ENCODE measurements at regions not wholly inside any gene's neighbourhood (a gene's known extent, or its start where the extent isn't known, plus 50 kb on each side); places are given as distances from the start of the nearest gene placed in this dataset.
"Not testable (repeated sequence)": the region's sequence is repeated elsewhere in the genome, so short reads cannot be mapped to it uniquely, and the experiment has no call there.

GRCh38 chr19:30959011-30959410 is 390.2 kb downstream of the TSHZ3 start:
- no peak for TF ChIP-seq SNAI2 (CRISPR knock-in tag; IDR thresholded peaks at IDR 0.05)
- TF ChIP-seq ZNF565 (CRISPR knock-in tag; conservative IDR thresholded peaks at IDR 0.05; ENCODE audit: low read depth) = no peak
- TF ChIP-seq ZFP30 (CRISPR knock-in tag; IDR thresholded peaks at IDR 0.05) = no peak
- no peak for TF ChIP-seq BACH2 (CRISPR knock-in tag; IDR thresholded peaks at IDR 0.05; ENCODE audit: borderline replicate concordance)
- TF ChIP-seq ISL1 (CRISPR knock-in tag; IDR thresholded peaks at IDR 0.05) = no peak
- no peak for TF ChIP-seq CSRNP3 (CRISPR knock-in tag; IDR thresholded peaks at IDR 0.05)
- no peak for TF ChIP-seq TCF4 (CRISPR knock-in tag; IDR thresholded peaks at IDR 0.05; ENCODE audit: borderline replicate concordance)
- TF ChIP-seq ARNTL (CRISPR knock-in tag; IDR thresholded peaks at IDR 0.05; ENCODE audit: borderline replicate concordance, low read depth) = no peak
- no peak for TF ChIP-seq GLIS3 (CRISPR knock-in tag; IDR thresholded peaks at IDR 0.05)
- no peak for TF ChIP-seq TOX (CRISPR knock-in tag; IDR thresholded peaks at IDR 0.05; ENCODE audit: borderline replicate concordance)
- TF ChIP-seq PPARA (CRISPR knock-in tag; IDR thresholded peaks at IDR 0.05; ENCODE audit: borderline replicate concordance) = no peak
- ATAC-seq = no peak

GRCh38 chr19:30955112-30956104 is 393.8 kb downstream of the TSHZ3 start:
- no peak for TF ChIP-seq TOX (CRISPR knock-in tag; IDR thresholded peaks at IDR 0.05; ENCODE audit: borderline replicate concordance)
- TF ChIP-seq ZFP30 (CRISPR knock-in tag; IDR thresholded peaks at IDR 0.05) = no peak
- TF ChIP-seq OSR1 (CRISPR knock-in tag; IDR thresholded peaks at IDR 0.05) = no peak
- no peak for TF ChIP-seq GLIS3 (CRISPR knock-in tag; IDR thresholded peaks at IDR 0.05)
- TF ChIP-seq ZNF70 (CRISPR knock-in tag; IDR thresholded peaks at IDR 0.05) = no peak
- no peak for TF ChIP-seq CREB5 (CRISPR knock-in tag; IDR thresholded peaks at IDR 0.05; ENCODE audit: low read depth)
- TF ChIP-seq PATZ1 (CRISPR knock-in tag; IDR thresholded peaks at IDR 0.05; ENCODE audit: borderline replicate concordance) = no peak
- TF ChIP-seq POU6F1 (CRISPR knock-in tag; IDR thresholded peaks at IDR 0.05; ENCODE audit: borderline replicate concordance, low read depth) = no peak
- TF ChIP-seq SNAI2 (CRISPR knock-in tag; IDR thresholded peaks at IDR 0.05) = no peak
- no peak for TF ChIP-seq CSDC2 (CRISPR knock-in tag; IDR thresholded peaks at IDR 0.05)
- no peak for TF ChIP-seq TSHZ2 (CRISPR knock-in tag; IDR thresholded peaks at IDR 0.05)
- TF ChIP-seq ARNTL (CRISPR knock-in tag; IDR thresholded peaks at IDR 0.05; ENCODE audit: borderline replicate concordance, low read depth) = no peak
- TF ChIP-seq ZNF8 (CRISPR knock-in tag; IDR thresholded peaks at IDR 0.05) = no peak
- TF ChIP-seq PPARA (CRISPR knock-in tag; IDR thresholded peaks at IDR 0.05; ENCODE audit: borderline replicate concordance) = no peak
- no peak for TF ChIP-seq BACH2 (CRISPR knock-in tag; IDR thresholded peaks at IDR 0.05; ENCODE audit: borderline replicate concordance)
- no peak for ATAC-seq

GRCh38 chr19:30944276-30944932 is 404.8 kb downstream of the TSHZ3 start:
- ATAC-seq = not testable (repeated sequence)

All from SK-N-SH treated with all-trans-retinoic acid at 6 μM for 48 hours (cell line).